K562 (cell line): ENCODE measurements at regions not wholly inside any gene's neighbourhood (a gene's known extent, or its start where the extent isn't known, plus 50 kb on each side); places are given as distances from the start of the nearest gene placed in this dataset.

Source experiments
- ATF1 ChIP-seq, 2 experiments: fragments of 450-650 bp in 1 of 2; IDR thresholded peaks; 2 replicates each; pipeline ENCODE4 v1.6.1; 2016; ENCODE audit warnings: missing compliant biosample characterization in 1 of 2, missing genetic modification characterization in 1 of 2
- ESRRA ChIP-seq: fragments of 450-650 bp; IDR thresholded peaks from 2 replicates; pipeline ENCODE4 v1.6.1; 2014; ENCODE audit warnings: low read depth, mild to moderate bottlenecking, moderate library complexity, borderline replicate concordance
- HINFP ChIP-seq: fragments of 450-650 bp; conservative IDR thresholded peaks from 2 replicates; pipeline ENCODE4 v1.6.1; 2016; ENCODE audit warnings: missing genetic modification characterization, low read depth, mild to moderate bottlenecking, control low read depth, missing compliant biosample characterization
- HMGXB4 ChIP-seq: sonication (generic); formaldehyde crosslinking; IDR thresholded peaks from 2 replicates; pipeline ENCODE4 v1.8.1; 2023; ENCODE audit warnings: mild to moderate bottlenecking, missing genetic modification reagents
- NEUROD1 ChIP-seq: fragments of 150-350 bp; IDR thresholded peaks from 2 replicates; pipeline ENCODE4 v1.6.1; 2014; ENCODE audit warnings: borderline replicate concordance, low read length, low read depth; ENCODE audit not compliant: partially characterized antibody
- PCBP1 ChIP-seq: fragments of 200-400 bp; formaldehyde crosslinking; IDR thresholded peaks from 2 replicates; pipeline ENCODE4 v1.6.1; 2018; ENCODE audit warnings: mild to moderate bottlenecking, low read depth, low read length; ENCODE audit not compliant: poor library complexity, severe bottlenecking
- SRSF9 ChIP-seq: fragments of 200-400 bp; formaldehyde crosslinking; IDR thresholded peaks from 2 replicates; pipeline ENCODE4 v1.6.1; 2017; ENCODE audit warnings: low read depth, low read length, borderline replicate concordance
- TAF7 ChIP-seq: fragments of 450-650 bp; IDR thresholded peaks from 2 replicates; pipeline ENCODE4 v1.6.1; 2016; ENCODE audit warnings: missing genetic modification characterization, missing compliant biosample characterization
- ZFP36 ChIP-seq: fragments of 150-350 bp; IDR thresholded peaks from 2 replicates; pipeline ENCODE4 v1.6.1; 2018; ENCODE audit warnings: low read length, low read depth; ENCODE audit not compliant: partially characterized antibody
- ZNF511 ChIP-seq: sonication (generic); formaldehyde crosslinking; IDR thresholded peaks from 2 replicates; pipeline ENCODE4 v1.8.0; 2022; ENCODE audit warnings: mild to moderate bottlenecking, missing genetic modification reagents
- TF ChIP-seq, protein P1 (sequence below): sonication (generic); formaldehyde crosslinking; IDR thresholded peaks from 2 replicates; pipeline ENCODE4 v1.8.0; 2023; ENCODE audit warnings: missing genetic modification reagents, mild to moderate bottlenecking, borderline replicate concordance
- TF ChIP-seq, protein P2 (sequence below): sonication (generic); formaldehyde crosslinking; IDR thresholded peaks from 2 replicates; pipeline ENCODE4 v1.8.1; 2023; ENCODE audit warnings: missing genetic modification reagents, mild to moderate bottlenecking, borderline replicate concordance

DNA sequence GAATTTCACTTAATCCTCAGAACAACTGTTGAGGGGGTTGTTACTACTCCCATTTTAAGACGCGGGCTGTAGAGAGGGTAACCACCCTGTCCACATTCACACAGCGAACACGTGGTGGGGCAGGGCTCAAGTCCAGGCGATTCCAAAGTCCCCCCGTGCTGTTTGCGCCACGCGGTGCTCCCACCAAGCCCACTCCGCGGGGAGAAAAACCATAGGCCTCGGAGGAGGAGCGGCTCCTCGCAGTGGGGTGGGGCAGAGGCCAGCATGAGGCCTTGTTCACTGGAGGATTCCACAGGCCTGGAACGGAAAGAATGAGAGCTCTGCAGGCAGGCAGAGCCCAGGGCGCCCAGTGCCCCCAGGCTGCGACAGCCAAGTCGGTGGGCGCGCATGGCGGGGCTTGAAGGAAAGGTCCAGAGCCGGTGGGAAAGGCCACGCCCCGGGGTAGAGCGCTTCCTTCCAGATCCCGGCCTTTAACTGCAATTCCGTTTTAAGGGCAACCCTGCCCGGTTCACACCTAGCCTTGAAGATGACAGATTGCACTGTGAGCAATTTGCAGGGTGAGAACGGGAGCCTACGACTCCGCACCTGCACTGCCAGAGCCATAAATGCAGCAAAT lies 161.8 kb upstream of the TBL1XR1 start (continued):
- TF ChIP-seq SRSF9 (no peak), ATF1 (CRISPR knock-in tag; IDR thresholded peaks at IDR 0.05) (no peak), ATF1 (tag; IDR thresholded peaks at IDR 0.05) (no peak), ZNF511 (CRISPR knock-in tag) (no peak), ZFP36 (no peak), HINFP (tag) (0 out of 2 replicates have a peak, but pooled peaks have one; percentile 7), NEUROD1 (peak; percentile 21), PCBP1 (no peak), ESRRA (0 out of 2 replicates have a peak, but pooled peaks have one; percentile 9), TAF7 (tag) (no peak), HMGXB4 (CRISPR knock-in tag) (no peak)
- TF ChIP-seq, protein P1, sequence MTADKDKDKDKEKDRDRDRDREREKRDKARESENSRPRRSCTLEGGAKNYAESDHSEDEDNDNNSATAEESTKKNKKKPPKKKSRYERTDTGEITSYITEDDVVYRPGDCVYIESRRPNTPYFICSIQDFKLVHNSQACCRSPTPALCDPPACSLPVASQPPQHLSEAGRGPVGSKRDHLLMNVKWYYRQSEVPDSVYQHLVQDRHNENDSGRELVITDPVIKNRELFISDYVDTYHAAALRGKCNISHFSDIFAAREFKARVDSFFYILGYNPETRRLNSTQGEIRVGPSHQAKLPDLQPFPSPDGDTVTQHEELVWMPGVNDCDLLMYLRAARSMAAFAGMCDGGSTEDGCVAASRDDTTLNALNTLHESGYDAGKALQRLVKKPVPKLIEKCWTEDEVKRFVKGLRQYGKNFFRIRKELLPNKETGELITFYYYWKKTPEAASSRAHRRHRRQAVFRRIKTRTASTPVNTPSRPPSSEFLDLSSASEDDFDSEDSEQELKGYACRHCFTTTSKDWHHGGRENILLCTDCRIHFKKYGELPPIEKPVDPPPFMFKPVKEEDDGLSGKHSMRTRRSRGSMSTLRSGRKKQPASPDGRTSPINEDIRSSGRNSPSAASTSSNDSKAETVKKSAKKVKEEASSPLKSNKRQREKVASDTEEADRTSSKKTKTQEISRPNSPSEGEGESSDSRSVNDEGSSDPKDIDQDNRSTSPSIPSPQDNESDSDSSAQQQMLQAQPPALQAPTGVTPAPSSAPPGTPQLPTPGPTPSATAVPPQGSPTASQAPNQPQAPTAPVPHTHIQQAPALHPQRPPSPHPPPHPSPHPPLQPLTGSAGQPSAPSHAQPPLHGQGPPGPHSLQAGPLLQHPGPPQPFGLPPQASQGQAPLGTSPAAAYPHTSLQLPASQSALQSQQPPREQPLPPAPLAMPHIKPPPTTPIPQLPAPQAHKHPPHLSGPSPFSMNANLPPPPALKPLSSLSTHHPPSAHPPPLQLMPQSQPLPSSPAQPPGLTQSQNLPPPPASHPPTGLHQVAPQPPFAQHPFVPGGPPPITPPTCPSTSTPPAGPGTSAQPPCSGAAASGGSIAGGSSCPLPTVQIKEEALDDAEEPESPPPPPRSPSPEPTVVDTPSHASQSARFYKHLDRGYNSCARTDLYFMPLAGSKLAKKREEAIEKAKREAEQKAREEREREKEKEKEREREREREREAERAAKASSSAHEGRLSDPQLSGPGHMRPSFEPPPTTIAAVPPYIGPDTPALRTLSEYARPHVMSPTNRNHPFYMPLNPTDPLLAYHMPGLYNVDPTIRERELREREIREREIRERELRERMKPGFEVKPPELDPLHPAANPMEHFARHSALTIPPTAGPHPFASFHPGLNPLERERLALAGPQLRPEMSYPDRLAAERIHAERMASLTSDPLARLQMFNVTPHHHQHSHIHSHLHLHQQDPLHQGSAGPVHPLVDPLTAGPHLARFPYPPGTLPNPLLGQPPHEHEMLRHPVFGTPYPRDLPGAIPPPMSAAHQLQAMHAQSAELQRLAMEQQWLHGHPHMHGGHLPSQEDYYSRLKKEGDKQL (CRISPR knock-in tag) = no peak
- TF ChIP-seq, protein P2, sequence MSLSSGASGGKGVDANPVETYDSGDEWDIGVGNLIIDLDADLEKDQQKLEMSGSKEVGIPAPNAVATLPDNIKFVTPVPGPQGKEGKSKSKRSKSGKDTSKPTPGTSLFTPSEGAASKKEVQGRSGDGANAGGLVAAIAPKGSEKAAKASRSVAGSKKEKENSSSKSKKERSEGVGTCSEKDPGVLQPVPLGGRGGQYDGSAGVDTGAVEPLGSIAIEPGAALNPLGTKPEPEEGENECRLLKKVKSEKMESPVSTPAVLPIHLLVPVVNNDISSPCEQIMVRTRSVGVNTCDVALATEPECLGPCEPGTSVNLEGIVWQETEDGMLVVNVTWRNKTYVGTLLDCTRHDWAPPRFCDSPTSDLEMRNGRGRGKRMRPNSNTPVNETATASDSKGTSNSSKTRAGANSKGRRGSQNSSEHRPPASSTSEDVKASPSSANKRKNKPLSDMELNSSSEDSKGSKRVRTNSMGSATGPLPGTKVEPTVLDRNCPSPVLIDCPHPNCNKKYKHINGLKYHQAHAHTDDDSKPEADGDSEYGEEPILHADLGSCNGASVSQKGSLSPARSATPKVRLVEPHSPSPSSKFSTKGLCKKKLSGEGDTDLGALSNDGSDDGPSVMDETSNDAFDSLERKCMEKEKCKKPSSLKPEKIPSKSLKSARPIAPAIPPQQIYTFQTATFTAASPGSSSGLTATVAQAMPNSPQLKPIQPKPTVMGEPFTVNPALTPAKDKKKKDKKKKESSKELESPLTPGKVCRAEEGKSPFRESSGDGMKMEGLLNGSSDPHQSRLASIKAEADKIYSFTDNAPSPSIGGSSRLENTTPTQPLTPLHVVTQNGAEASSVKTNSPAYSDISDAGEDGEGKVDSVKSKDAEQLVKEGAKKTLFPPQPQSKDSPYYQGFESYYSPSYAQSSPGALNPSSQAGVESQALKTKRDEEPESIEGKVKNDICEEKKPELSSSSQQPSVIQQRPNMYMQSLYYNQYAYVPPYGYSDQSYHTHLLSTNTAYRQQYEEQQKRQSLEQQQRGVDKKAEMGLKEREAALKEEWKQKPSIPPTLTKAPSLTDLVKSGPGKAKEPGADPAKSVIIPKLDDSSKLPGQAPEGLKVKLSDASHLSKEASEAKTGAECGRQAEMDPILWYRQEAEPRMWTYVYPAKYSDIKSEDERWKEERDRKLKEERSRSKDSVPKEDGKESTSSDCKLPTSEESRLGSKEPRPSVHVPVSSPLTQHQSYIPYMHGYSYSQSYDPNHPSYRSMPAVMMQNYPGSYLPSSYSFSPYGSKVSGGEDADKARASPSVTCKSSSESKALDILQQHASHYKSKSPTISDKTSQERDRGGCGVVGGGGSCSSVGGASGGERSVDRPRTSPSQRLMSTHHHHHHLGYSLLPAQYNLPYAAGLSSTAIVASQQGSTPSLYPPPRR (CRISPR knock-in tag) = no peak
